BJ (cell line): ENCODE measurements at regions not wholly inside any gene's neighbourhood (a gene's known extent, or its start where the extent isn't known, plus 50 kb on each side); places are given as distances from the start of the nearest gene placed in this dataset.

Experiments
- CTCF ChIA-PET: fragments of 350-600 bp; formaldehyde crosslinking; extraction: SDS; loops from one replicate; lab custom pipeline; 2021; ENCODE audit warnings: antibody characterized with exemption, inconsistent platforms; lab: Yijun Ruan, JAX
- POLR2A ChIA-PET: fragments of 300-600 bp; sonication (Branson Sonifier 250); formaldehyde crosslinking; extraction: SDS; loops from one replicate; lab custom pipeline; 2021; ENCODE audit warnings: antibody characterized with exemption; lab: Charles Lee
- DNase-seq: peaks from one replicate; pipeline ENCODE4 v3.0.0-alpha.2; 2011; ENCODE audit warnings: low read depth
- H3K27me3 ChIP-seq: 2 replicates; pipeline ENCODE4 v1.6.0; 2011; ENCODE audit warnings: low read length; ENCODE audit not compliant: control insufficient read depth, insufficient read depth
- H3K36me3 ChIP-seq: 2 replicates; pipeline ENCODE4 v1.5.1; 2011; ENCODE audit warnings: low read length; ENCODE audit not compliant: control insufficient read depth, insufficient read depth
- H3K4me3 ChIP-seq: 2 replicates; pipeline ENCODE4 v1.5.1; 2011; ENCODE audit warnings: low read depth, mild to moderate bottlenecking, control low read depth, low read length
- TF ChIP-seq, protein P1 (sequence below): IDR thresholded peaks from 2 replicates; pipeline ENCODE4 v1.5.1; 2011; ENCODE audit warnings: low read depth, mild to moderate bottlenecking, control low read depth, inconsistent platforms, low read length, moderate library complexity; ENCODE audit not compliant: insufficient read depth

DNA sequence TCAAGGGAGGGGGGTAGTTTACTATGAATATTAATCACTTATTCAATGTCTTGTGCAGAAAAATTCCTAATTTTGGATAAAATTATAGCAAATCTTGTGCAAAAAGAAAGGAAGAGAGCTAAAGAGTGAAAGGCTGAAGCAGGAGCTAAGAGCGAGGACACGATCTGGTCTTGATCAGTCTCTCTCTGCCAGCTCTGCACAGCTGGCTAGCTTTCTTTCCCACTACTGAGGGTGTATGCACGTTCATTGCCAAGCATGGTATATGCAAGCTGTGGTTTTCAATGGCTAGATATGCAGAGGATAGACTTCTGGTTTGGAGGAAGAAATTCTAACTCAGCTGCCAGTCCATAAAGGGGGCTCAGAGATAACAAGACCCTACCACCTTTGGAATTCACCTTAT lies 297.3 kb downstream of the CYRIA start:
- Histone ChIP-seq H3K4me3 (no peak overlapping the region), H3K27me3 (no peaks in the 10 kb centered on the region), H3K36me3 (no peaks in the 10 kb centered on the region)
- TF ChIP-seq, protein P1, sequence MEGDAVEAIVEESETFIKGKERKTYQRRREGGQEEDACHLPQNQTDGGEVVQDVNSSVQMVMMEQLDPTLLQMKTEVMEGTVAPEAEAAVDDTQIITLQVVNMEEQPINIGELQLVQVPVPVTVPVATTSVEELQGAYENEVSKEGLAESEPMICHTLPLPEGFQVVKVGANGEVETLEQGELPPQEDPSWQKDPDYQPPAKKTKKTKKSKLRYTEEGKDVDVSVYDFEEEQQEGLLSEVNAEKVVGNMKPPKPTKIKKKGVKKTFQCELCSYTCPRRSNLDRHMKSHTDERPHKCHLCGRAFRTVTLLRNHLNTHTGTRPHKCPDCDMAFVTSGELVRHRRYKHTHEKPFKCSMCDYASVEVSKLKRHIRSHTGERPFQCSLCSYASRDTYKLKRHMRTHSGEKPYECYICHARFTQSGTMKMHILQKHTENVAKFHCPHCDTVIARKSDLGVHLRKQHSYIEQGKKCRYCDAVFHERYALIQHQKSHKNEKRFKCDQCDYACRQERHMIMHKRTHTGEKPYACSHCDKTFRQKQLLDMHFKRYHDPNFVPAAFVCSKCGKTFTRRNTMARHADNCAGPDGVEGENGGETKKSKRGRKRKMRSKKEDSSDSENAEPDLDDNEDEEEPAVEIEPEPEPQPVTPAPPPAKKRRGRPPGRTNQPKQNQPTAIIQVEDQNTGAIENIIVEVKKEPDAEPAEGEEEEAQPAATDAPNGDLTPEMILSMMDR: no peak
- DNase-seq: no peak
- POLR2A ChIA-PET: no interaction called here
- CTCF ChIA-PET: no interaction called here

- CTCF ChIA-PET: interaction anchor here (0.8 kb wide), 1 partner anchor 20 kb away, joined by 3 read pairs; no protein-coding TSS in a partner anchor
- no peaks in the 10 kb centered on the region for H3K27me3 ChIP-seq
- POLR2A ChIA-PET: no interaction called here
- TF ChIP-seq, protein P1: no peak
- no peak for DNase-seq
- H3K4me3 ChIP-seq: no peak overlapping the region
- H3K36me3 ChIP-seq: no peaks in the 10 kb centered on the region
These were observed 300.3 kb downstream of the CYRIA start for GRCh38 chr2:16365366-16365765.

GRCh38 chr2:16363581-16363980 lies 302.1 kb downstream of the CYRIA start:
- TF ChIP-seq, protein P1: no peak
- no peak for DNase-seq
- ChIA-PET POLR2A (no interaction called here), CTCF (no interaction called here)
- Histone ChIP-seq H3K27me3 (no peaks in the 10 kb centered on the region), H3K36me3 (no peaks in the 10 kb centered on the region), H3K4me3 (no peak overlapping the region)

DNA sequence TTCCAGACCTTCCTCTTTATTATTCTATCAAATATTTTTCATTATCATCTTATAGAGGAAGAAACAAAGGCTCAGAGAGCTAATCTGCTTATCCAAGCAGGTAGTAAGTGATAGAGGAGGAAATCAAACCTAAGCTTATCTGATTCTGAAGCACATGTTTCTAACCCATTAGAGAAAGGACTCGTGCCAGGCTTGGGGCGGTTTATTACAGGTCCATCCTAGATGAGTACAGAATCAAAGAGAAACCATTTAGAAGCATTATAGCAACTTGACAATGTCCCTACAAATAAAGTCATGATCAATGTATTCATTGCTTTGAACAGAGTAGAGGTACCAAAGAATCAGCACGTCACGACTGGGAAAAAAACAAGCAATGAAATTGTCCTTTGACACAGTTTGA lies 303.0 kb downstream of the CYRIA start:
- TF ChIP-seq, protein P1: no peak
- DNase-seq: no peak
- Histone ChIP-seq H3K4me3 (no peak overlapping the region), H3K36me3 (no peaks in the 10 kb centered on the region), H3K27me3 (no peaks in the 10 kb centered on the region)
- ChIA-PET CTCF (no interaction called here), POLR2A (no interaction called here)

- ChIA-PET CTCF (interaction anchor here (0.7 kb wide), 1 partner anchor 20 kb away, joined by 3 read pairs; no protein-coding TSS in a partner anchor), POLR2A (no interaction called here)
- DNase-seq: no peak
- no peak overlapping the region for H3K4me3 ChIP-seq
- H3K36me3 ChIP-seq: no peaks in the 10 kb centered on the region
- TF ChIP-seq, protein P1: no peak
- H3K27me3 ChIP-seq: no peaks in the 10 kb centered on the region
These were observed 304.2 kb downstream of the CYRIA start for GRCh38 chr2:16361261-16361995.
